HG03196 (cell line): ENCODE measurements at regions not wholly inside any gene's neighbourhood (a gene's known extent, or its start where the extent isn't known, plus 50 kb on each side); places are given as distances from the start of the nearest gene placed in this dataset.
"Not testable (repeated sequence)": the region's sequence is repeated elsewhere in the genome, so short reads cannot be mapped to it uniquely, and the experiment has no call there.

ENCODE experiments used
- ATAC-seq: cut with Tn5 transposase; IDR thresholded peaks from one replicate; pipeline ENCODE4 v1.9.1; 2021; ENCODE audit not compliant: unreplicated experiment

DNA sequence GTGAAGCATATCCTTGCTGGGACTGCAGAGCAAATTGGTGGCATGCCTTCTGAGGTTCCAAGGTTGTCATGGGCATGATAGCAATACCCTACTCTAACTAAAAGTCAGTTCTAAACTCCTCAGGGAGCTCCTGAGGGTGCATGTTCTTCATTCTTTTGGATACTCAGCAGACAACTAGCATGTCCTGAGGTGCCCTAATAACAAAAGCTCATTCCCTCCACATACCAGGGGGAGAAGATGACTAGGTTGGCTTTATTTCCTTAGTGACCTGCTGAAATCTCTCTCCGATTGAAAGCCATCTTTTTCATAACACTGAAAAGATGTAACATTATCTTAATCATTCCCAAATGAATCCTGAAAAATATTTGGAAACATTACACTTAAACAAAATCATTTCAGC, 188.7 kb upstream of the IGF1 start:
- ATAC-seq = no peak

DNA sequence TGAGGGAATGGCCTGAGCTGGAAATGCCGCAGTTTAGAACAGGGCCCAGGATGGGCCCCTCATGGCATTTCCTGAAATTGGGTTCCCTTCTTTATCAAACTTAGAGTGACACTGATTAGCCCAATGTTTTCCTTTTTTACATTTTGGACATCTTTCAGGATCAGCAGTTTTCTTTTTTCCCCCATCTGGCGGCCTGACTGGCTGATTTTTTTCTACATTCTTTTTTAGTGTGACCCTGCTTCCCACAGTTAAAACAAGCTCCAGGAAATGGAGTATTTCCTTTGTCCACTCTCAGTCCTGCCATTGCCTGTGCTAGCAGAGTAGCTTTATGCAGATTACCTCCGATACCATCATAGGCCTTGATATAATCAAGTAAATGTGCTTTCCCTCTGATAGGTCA, 185.8 kb upstream of the IGF1 start:
- ATAC-seq = not testable (repeated sequence)

DNA sequence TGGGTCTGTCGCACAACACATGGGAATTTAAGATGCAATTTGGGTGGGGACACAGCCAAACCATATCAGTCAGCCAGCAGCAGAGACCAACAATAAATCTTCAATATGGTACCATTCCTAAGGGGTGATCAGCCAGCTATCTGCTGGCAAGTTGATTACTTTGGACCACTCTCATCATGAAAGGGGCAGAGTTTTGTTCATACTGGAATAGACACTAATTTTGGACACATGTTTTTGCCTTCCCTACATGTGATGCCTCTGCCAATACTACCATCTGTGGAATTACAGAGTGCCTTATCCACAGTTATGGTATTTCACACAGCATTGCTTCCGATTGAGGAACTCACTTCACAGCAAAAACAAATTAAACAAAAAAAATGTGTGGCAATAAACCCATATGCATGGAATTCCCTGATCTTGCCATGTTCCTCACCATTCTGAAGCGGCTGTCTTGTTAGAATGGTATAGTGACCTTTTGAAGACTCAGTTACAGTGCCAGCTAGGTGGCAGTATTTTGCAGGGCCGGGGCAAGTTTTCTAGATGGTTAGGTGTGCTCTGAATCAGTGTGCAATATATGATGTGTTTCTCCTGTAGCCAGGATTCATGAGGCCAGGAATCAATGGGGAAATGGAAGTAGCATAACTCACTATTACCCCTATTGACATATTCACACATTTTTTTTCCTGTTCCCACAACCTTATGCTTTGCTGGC, 179.0 kb upstream of the IGF1 start:
- ATAC-seq = no peak

DNA sequence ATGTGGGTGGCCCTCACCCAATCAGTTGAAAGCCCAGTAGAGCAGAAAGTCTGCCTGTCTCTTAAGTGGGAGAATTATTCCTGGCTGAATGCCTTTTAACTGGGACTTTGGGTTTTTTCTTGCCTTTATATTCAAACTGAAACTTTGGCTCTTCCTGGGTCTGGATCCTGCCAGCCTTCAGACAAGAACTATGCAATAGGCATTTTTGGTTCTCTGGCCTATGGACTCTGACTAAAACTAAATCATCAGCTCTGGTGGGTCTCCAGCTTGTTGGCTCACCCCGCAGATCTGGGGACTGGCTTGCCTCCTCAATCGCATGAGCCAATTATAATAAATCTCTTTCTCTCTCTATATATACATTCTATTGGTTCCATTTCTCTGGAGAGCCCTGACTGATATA, 173.0 kb upstream of the IGF1 start:
- no peak for ATAC-seq

DNA sequence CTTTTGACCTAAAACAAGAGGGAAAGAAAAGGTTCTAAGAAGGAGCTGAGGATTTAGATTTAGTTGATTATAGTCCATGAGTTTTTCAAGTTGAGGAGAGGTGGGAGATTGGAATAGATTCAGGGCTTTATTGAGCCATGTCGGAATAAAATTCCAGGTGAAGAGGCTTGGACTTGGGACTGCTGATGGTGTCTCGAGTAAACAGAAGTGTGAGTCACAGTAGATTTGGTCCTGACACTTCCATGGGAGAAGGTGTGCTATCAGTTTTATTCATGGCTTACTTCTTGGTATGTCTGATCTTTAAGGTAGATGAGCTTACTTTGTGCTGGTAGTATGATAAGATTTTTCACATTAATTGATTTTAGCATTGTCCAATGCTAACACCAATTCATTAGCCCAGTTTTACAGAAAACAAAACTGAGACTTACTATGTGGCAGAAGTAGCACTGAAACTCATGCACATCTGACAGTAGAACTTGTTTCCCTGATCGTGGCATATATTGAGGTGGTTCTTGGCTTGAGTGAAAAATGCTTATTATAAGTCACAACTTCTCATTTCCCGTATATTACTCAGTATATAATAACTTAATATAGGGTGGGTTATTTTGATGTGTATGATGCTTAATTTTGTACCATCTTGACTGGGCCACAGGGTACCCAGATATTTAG, 172.4 kb upstream of the IGF1 start:
- ATAC-seq = no peak

DNA sequence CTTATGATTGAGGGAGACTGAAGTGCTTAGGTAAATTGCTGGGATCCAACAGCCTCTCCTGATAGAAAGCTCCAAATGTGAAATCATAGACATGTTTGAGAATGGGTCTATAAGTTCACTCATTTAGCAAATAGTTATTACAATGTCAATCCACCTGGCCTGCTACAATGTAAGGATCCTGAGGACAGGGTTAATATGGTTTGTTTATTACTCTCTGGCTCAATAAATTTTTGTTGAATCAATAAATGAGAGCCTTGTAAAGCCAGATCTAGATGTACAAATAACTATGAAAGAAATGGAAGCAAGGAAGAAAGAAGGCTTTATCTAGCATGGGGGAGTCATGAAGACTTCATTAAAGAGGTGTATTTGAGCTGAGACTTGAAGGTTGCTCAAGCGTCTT, 165.6 kb upstream of the IGF1 start:
- no peak for ATAC-seq

DNA sequence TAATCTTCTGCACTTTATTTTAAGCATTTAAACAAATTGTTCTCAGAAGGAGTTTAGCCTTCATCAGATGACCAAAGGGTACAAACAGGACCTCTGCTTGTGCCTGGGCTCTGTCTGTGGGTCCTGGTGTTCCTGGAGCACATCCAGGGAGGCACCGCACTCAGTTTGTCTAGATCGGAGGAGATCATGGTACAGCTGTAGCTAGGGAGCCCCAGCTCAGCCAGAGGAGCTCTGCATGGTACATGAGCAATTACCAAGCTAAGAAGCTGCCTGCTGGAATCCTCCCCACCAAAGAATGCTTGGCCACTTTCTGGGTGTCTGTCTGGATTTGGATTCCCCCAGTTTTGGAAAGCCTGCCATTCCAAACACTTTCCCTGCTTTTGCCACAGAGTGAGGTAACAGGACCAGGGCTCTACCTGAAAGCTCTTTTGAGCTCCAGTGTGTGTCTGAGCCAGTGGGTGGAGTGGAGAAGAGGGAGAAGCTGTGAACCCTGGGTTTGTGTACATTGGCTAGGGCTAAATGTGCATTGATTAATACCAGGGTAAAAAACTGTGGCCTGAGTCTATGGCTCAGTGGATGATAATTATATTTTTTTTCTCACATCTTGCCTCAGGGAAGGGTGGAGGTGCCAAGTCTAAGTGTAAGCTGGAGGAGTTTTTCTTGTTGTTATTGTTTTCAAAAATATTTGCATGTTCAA, 163.7 kb upstream of the IGF1 start:
- ATAC-seq = no peak

DNA sequence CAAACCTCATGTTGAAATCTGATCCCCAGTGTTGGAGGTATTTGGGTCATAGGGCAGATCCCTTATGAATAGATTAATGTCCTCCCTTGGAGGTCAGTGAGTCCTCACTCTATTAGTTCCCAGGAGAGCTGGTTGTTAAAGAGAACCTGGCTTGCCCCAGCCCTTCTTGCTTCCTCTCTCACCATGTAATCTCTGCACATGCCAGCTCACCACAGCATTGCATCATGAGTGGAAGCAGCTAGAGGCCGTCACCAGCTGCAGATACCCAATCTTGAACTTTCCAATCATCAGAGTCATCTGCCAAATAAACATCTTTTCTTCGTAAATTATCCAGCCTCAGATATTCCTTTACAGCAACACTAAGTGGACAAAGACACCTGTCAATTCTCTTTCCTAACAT, 161.8 kb upstream of the IGF1 start:
- no peak for ATAC-seq

DNA sequence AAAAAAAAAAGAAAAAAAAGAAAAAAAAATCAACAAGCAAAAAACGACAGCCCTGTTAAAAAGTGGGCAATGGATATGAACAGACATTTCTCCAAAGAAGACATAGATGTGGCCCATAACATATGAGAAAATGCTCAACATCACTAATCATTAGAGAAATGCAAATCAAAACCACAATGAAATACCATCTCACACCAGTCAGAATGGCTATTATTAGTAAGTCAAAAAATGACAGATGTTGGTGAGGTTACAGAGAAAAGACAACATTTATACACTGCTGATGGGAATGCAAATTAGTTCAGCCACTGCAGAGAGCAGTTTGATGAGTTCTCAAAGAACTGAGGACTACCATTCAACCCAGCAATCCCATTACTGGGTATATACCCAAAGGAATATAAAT, 160.3 kb upstream of the IGF1 start:
- not testable (repeated sequence) for ATAC-seq

DNA sequence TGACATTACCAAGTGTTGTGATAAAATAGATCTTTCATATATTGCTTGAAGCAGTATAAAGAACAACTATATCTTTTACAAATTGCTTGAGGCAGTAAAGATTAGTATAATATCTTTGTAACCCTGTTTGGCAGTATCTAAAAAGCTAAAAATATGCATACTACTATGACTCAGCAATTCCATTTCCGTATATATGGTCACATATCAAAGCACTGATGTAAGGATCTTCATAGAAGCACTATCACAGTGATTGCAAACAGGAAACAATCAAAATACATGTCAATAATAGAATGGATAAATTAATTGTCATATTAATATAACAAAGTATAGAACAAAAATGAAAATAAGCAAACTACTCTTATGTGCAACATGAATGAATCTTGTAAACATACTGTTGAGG, 158.4 kb upstream of the IGF1 start:
- no peak for ATAC-seq

DNA sequence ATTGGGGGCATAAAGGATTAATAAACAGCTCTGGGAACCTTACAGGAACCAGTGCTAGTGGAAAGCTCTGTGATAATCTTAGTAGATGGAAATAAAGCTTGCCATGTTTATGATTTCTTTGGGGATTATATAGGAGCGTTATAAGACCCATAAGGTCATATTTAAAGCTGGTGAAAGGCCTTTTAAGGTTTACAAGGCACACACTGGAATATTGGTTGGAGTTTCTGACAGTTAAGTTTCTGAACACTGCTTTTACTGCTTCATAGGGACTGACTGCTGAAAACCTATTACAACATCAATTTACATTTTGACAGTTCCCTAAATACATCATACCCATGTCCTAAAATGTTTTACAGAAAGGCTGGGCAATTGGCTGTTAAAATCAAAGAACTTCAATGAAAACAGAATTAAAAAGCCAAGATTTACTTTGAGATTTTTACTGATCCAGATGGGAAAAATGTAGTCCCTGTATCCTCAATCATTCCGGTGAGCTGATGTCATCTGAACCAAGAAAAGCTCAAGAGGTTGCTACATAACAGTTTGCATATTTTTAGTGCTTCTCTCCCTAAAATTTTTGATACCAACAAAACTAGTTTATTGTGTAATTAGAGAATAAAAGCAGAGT, 153.7 kb upstream of the IGF1 start:
- no peak for ATAC-seq

DNA sequence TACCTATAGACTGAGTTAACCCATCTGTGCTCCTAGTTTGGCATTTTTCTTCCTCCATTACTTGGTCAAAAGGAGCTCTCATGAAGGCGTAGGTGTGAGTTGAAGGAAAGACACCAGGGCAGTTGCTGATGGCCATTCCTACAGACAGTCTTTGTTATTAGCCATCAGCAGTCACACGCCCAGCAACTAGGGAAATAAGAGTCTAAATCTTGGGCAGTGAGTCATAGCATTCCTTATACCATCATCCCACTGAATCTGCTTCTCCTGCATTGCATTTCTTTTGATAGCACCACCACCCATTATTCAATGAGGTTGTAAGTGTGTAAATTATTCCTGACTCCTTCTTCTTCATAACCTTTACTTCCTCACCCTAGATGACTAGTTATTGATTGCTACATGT, 150.9 kb upstream of the IGF1 start:
- no peak for ATAC-seq

DNA sequence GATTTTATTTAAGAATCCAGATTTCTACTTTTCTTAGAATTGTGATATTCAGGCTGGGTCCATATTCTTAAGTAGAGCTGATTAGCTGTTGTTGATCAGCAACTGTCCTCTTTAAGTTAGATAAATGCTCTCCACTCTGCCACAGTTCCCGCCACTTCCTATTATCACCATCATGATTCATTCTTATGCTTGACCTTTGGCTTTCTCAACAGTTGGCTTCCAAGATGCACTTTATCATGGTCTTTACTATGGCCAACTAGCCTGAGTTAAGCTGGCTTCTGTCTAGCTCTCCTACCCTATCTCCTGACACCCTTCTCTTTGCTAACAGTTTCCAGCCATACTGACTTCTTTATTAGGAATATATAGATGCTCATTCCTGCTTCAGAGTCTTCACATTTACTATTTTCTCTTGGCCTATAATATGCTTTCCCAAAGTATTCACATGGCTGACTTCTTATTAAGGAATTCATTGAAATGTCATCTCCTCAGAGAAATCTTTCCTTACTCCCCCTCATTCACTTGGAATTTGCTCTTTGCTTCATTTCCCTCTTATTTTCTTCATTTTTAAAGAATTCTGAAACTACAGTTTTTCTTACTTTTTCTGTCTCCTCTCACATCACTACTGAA, 149.0 kb upstream of the IGF1 start:
- ATAC-seq = no peak

DNA sequence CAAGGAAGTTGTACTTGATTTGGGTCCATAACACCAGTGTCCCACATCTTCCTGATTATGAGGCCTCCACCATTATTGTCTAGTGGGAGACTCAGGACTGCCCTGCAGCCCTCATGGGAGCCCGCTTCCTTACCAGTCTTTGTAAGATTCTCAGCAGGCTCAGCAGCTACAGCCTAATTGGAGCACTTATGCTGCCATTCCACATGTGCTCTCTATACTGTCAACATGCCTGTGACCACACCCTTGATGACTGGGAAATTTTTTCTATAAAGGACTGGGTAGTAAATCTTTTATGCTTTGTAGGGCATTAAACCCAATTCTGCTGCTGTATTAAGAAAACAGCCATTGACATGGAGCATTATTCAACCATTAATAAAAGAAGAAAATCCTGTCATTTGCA, 145.5 kb upstream of the IGF1 start:
- ATAC-seq = no peak

DNA sequence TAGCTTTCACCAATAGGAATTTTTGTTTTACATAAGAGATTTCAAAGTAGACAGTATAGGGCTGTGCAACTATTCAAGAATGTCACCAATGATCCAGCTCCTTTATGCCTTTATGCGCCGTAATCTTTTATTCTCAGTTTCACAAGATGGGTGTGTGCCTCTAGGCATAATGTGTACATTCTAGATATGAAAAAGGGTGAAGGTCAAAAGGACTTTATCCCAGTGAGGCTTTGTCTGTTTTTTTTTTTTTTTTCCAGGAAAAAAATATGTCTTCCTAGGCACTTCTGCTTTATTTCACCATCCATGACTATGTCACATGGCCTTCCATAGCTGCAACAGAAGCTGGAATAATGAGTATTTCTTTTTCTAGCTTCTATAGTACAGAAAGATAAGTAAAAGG, 142.3 kb upstream of the IGF1 start:
- ATAC-seq = no peak

DNA sequence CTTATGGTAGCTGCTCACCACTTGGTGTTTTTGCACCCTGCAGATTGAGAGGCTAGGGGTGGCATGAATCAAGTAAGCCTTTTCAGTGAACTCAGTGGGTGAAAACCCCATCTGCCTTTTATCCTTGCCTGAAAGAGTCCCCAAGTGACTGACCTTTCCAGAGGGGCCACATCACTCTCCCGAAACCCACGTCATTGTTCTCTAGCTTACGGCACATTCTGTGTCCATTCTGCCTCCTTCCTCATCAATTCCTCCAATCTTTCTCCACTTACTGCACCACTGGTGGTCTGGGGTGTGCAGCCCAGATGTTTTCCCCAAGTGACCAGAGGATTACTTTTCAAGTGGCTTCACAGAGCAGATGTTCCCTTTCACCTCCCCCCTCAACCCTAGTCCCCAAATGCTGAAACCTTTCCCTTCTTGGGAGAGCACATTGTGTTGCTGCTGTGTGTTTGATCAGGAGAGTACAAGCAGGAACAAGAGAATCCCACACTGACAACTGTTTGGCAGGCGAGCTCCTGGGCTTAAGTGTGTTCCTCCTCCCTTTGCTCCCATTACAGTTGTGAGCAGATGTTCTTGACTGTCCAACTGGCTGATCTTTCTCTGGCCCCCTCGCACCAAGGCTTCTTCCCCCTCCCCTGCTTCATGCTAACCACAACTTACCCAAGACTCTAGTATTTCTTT, 138.0 kb upstream of the IGF1 start:
- ATAC-seq = no peak

DNA sequence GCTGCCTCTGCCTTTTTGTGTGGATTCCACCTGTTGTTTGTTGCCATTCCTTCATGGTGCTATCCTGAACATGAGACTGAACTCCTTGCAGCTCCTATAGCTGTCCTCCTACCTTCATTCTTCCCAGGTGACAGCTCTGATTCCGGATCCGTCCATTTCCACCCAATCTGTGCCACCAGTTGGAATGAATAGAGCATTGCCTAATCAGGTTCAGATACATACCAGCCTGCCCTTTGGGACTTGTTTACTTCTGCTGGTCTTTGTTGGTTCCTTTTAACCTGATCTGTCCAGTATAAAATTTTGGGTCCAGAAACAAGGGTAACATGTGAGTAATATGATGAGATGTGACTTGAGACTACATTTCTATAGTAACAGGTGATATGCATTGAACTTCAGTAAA, 136.3 kb upstream of the IGF1 start:
- no peak for ATAC-seq

DNA sequence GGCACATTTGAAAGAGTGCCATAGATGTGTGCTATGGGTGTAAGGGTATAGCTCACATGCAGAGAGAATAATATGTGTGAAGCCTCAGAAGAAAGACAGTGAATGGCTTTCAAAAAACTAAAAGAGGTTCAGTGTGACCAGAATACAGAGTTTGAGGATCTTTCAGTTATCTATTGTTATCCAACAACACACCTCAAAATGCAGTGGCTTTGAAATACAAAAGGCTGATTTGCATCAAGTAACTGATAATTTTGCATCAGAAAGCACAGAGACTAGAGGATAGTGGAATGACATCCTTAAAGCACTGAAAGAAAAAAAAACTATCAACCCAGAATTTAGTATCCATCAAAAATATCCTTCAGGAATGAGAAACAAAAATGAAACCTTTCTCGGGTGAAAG, 131.6 kb upstream of the IGF1 start:
- ATAC-seq = no peak

DNA sequence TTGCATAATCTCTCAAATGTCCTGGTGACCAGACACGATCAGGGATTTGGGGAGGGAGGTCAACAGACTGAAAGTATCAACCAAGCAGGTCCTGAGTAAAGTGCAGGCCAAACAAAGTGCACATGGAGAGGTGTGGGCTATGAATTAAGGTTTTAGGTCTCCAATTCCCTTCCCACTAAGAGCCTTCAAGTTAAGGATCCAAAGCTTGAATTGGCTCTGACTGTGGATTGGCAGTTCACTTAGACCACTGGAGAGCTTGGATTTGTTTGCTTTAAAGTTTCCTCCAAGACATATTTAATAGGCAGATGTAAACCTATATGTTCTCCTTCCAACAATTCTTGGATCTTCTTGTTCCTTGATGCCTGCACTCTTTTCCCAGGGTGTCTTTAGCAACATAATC, 129.6 kb upstream of the IGF1 start:
- no peak for ATAC-seq

DNA sequence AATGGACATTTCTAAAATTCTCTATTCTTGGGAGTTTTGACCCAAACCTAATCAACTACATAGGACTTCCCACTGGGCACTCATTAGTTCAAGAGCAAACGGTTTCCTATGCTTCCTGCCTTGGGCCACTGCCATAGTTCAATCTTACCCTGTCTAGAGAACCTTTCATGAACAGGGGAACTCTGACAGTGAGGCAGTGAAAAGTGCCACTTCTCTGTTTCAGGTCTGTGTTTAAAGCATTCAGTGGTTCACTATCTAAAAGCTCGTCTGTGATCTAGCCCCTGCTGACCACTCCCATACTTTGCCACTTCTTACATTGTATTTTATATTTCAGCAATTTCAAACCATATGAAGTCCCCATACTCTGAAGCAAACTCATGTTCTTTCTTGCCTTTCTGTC, 122.7 kb upstream of the IGF1 start:
- no peak for ATAC-seq

DNA sequence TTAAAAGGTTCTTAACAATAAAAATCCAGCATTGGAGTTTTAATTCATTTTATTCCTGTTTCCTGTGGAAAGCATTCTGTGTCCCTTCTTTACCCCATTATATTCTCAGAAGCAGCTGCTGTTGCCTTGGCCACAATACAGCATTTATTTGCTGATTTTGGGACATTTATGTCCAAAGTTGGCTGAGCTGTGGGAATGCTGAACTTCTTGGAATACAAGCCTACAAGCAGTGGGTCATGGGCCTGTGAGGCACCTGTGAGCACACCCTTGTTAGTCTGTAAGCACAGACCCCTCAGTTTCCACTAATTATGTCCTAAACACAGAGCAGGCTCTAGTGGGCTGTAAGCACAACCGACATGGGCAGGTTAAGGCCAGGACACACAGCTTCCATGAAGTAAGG, 122.2 kb upstream of the IGF1 start:
- no peak for ATAC-seq
